NCI-H748 treated with DMSO at 0.1 percent for 48 hours (cell line): ENCODE measurements at regions not wholly inside any gene's neighbourhood (a gene's known extent, or its start where the extent isn't known, plus 50 kb on each side); places are given as distances from the start of the nearest gene placed in this dataset.

Source experiments
- DNase-seq: peaks from one replicate; lab custom pipeline; 2025; lab: John Stamatoyannopoulos, UW

DNA sequence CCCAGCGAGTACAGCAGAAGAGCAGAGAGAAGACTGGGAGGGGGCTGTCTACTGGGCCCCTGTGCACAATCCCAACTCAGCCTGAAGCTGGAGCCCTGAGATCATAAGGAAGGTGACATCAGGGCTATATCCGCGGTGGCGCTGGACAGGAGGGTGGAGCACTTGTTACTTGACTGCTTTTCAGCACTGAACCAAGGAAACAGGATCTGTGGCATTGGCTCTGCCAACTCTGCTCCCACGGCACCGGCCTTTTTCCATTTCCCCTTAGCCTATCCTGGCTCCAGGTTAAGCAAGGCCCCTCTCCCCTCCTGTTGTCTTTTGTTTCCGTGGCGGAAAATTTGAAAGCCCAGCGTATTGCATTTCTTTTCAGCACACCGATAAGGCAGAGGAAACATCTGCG lies 125.0 kb upstream of the IRX3 start:
- no peak for DNase-seq

DNA sequence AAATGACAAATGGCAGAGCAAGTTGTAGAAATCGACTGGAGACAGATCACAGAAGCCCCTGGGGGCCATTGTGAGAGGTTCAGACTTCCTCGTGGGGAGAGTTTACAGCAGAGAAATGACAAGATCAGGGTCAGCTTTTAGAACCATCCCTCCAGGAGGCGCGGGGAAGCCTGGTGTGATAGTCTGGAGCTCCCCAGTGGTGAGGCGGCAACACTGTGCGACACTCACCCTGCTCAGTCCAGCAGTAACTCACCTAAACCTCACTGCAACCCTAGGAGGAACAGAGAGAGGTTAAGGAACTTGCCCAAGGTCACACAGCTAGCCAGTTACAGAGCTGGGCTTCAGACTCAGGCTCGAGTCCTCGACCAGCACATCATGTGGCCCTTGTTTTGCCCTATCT lies 123.4 kb upstream of the IRX3 start:
- no peak for DNase-seq

DNA sequence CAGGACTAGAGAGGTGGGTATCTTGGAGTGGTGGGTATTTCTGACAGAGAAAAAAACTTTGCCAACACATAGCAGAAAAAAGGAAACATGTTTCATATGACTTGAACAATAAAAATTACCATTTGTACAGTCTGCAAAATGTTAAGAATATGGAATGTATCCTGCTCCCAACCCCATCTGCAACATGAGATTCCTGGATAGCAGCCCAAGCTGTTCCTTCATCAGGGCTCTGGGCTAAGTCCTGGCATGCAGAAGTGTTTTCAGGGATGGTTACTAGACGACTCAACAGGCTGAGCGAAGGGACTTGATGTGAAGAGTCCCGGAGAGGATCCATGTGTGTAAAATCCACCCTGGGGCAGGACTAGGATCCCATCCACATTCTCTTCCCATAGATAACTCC lies 121.0 kb upstream of the IRX3 start:
- DNase-seq, result no peak

DNA sequence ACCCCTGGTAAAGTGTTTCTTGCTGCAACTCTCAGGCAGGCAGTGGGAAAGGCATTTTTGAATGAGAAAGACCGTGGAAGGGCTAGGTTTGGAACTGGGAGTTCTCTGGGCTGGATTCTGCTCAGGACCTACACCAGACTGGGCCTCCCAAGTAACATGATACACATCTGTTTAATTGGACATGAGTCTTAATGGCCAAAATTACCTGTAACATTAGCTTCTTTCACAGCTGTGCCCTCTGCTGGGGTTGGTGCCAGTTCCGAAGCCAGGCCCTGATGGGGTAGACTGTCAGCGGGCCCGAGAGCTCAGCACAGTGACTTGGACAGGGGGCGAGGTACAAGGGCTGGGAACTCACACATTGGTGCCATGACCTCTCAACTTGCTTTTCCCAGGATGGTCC lies 118.9 kb upstream of the IRX3 start:
- no peak for DNase-seq

DNA sequence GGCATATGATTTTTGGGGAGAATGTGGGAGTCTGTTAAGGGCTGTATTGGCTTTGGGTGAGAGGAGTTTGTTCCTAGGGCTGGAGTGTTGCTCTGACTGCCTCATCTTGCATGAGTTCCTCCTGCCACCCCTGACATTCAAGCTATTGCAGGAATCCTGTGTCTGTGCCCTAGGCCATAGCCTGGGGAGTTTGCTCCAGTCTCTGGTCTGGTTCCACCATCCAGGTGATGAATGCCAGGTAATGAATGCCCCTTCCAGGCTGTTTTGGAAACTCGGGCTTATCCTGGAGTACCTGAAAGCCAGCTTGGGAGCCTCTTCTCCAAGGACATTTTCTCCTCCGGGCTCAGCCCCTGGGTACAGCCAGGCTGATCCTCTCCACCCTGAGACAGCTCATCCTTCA lies 117.0 kb upstream of the IRX3 start:
- DNase-seq, result no peak

- DNase-seq, result no peak
Measured at GRCh38 chr16:54402873-54403272, 116.3 kb upstream of the IRX3 start.

DNA sequence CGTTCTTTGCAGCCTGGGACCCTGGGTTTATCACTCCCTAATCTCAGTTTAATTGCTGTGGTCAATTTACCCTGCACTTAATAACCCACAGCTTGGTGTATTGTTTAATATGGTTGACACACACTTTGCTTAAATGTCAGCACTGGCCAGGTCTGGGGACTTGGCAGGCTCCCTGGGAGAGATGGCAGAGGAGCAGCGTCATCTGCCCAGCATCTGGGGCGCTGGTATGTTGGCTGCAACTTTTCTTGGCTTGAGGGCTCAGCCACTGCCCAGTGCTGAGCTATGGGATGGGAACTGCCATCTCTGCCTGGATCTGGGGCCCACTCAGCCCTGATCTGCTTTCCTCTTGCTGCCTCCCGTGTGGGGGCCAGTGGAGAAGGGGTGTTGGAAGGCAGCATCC lies 115.7 kb upstream of the IRX3 start:
- DNase-seq, result no peak

DNA sequence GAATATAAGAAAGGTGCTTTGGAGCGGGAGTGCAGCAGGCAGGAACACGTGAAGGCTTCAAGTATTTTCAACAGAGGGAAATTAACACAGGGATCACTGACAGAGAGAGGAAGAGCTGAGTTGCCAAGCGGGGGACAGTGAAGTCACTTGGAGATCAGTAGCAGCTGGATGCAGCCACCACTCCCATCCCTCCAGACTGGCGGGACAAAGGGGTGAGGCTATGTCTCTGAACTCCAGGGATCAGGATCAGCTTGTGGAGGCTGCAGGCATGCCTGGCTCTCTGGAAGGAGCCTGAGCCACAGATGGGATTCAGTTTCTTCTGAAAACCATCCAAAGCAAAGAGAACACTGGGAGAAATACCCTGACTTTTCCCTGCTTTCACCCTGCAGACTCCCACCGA lies 113.7 kb upstream of the IRX3 start:
- no peak for DNase-seq

GRCh38 chr16:54398986-54399385 lies 112.4 kb upstream of the IRX3 start:
- no peak for DNase-seq

GRCh38 chr16:54397838-54398237 lies 111.3 kb upstream of the IRX3 start:
- DNase-seq, result no peak

DNA sequence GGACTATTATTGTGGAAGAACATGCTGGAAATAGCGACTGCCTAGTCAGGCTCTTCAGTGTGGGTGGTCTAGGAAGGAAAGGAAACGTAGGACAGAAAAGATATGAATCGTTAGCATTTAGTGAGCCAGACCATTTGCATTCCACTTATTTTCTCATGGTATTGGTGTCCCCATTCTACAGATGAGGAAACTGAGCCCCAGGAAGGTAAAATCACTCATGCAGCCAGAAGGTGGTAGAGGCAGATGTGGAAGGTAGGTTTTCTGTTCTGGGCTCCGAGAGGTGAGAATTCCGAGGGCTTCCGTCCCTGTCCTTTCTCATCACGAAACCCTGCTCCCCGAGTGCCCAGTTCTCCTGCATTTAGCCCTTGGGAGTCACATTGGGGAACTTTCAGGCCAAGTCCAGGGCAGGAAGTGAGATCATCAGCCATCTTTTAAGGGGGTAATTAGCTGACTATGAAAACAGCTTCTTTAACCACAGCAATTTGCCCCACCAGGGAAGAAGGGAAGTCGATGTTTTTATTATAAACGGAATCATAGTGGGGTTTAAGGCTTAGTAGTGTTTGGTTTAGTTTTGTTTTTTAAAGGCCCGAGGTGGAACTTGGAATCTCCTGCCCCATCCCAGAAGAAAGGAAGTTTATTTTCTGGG lies 110.7 kb upstream of the IRX3 start:
- no peak for DNase-seq

DNA sequence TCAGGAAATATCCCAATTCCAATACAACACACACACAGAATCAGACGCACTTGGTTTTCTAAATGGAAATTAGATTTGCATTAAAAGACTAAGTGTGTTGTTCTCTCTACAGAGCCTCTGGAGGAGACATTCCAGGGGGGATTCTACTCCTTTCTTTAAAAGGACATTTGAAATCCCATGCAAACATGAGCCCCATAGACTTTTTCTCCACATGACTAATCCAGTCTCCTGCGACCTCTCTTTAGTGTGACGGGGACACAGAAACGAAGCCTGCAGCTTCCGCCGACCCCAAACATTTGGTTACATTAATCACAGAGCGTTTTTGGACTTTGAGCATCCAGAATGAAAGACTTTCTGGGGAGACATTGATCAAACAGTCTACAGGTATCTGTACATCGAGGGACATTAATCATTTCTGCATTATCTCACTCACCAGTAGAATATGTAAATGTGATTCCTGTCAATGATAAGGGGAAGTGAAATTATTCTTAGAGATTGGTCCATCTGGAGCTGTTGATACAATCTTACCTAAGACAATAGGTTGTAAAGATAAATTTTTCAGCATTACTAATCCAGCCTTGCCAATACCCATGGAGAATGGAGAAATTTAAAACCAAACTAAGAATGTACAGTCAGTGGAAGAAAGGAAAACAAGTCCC lies 103.4 kb upstream of the IRX3 start:
- no peak for DNase-seq

- DNase-seq, result no peak
Measured at GRCh38 chr16:54385141-54385540, 98.6 kb upstream of the IRX3 start.

DNA sequence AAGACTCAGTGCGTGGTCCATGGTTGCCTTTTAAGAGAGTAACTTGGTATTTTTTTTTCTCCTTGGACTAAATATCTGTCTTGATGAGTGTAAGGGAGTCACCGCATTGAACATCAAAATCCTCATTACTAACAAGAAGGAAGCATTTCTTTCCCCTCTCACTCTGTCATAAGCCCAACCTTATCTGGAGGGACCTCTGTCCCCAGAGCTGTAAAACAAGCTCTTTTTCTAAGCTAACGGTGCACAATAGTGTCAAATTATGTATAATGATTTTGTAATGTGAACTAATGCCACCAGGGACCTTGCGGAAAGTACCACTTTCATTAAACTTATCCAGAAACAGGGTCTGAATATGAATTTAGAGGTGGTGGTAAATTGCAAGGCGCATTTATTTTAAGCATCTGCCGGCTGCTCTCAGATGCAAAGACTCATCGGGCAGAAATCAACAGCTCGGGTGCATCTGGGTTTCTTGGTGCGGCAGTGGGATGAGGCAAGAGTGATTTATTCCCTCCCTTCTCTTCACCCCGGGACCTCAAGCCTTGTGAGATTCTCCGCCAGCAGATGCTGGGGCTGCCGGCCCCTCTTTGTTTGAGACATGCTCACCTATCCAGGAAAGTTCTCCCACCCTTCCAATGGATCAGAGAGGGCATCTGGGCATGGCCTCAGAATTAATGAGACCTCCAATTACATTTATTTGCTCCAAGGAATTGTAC lies 95.2 kb upstream of the IRX3 start:
- no peak for DNase-seq

GRCh38 chr16:54375071-54375470 lies 88.5 kb upstream of the IRX3 start:
- DNase-seq, result no peak

- no peak for DNase-seq
Measured at GRCh38 chr16:54373534-54374520, 87.2 kb upstream of the IRX3 start.

DNA sequence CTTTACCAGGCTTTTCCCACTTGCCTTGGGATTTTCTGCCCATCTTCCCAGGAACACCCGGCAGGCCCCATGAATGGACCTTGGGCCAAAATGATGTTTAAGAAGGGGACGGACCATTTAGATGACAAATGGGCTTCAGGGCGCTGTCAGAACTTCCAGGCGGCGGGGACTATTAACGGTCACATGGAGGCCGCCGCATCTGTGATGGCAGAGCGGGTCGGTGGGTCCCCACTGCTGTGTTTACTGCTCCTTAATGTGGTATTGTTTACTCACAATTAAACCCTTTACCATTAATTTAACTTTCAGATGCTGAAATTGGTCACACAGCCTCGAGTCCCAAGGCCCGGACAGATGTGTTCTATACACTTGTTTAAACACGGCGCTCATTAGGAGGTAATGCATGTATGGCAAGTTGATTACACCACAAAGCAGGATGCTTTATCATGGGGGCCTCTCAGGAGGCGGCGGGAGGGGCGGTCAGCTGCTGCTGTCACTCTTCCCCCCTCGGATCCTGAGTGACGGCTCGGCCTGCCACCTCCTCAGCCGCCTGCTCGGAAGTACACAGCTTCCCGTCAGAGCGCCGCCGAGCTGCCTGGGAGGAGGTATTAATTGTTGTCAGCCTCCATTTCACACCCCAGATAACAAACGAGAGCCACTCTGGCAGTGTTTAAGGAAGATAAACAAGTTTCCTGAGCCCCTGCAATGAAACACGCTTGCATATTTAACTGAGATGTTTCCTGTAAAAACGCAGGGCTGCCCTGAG lies 83.9 kb upstream of the IRX3 start:
- DNase-seq, result peak; percentile 13

GRCh38 chr16:54369861-54370260 lies 83.3 kb upstream of the IRX3 start:
- DNase-seq, result no peak

DNA sequence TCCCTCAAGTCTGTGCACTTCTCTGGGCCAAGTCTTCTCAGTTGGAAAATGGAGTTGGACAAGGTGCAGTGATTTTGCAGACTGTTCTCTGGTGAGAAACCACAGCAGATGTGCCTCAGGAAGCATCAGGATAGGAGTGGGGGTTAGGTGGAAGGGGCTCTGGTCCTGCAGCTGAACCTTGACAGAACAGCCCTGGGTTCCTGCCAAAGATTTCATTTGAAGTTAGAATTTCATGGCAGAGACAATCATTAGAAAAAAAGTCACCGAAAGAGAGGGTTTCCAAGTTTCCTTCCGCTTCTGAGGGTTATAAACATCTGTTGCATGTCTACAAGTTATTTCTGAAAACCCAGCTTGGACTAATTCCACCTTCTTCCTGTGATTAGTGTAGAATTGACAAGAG lies 80.4 kb upstream of the IRX3 start:
- no peak for DNase-seq

- DNase-seq, result no peak
Measured at GRCh38 chr16:54365990-54366634, 79.5 kb upstream of the IRX3 start.

GRCh38 chr16:54363766-54364165 lies 77.2 kb upstream of the IRX3 start:
- no peak for DNase-seq
